Ishikawa (cell line): ENCODE measurements at regions not wholly inside any gene's neighbourhood (a gene's known extent, or its start where the extent isn't known, plus 50 kb on each side); places are given as distances from the start of the nearest gene placed in this dataset.

Source experiments
- CEBPB ChIP-seq: IDR thresholded peaks from 2 replicates; pipeline ENCODE4 v1.6.1; 2012
- CREB1 ChIP-seq: IDR thresholded peaks from 2 replicates; pipeline ENCODE4 v1.6.1; 2012; ENCODE audit warnings: low read depth
- EGR1 ChIP-seq: IDR thresholded peaks from 2 replicates; pipeline ENCODE4 v1.6.1; 2012
- EP300 ChIP-seq: IDR thresholded peaks from 2 replicates; pipeline ENCODE4 v1.6.1; 2012; ENCODE audit warnings: borderline replicate concordance
- FOXM1 ChIP-seq: IDR thresholded peaks from 2 replicates; pipeline ENCODE4 v1.6.1; 2012; ENCODE audit warnings: low read depth, borderline replicate concordance
- MAX ChIP-seq: IDR thresholded peaks from 2 replicates; pipeline ENCODE4 v1.6.1; 2012
- NFIC ChIP-seq: IDR thresholded peaks from 2 replicates; pipeline ENCODE4 v1.6.1; 2012
- RAD21 ChIP-seq: IDR thresholded peaks from 2 replicates; pipeline ENCODE4 v1.6.1; 2012; ENCODE audit warnings: low read depth
- TAF1 ChIP-seq: IDR thresholded peaks from 2 replicates; pipeline ENCODE4 v1.6.1; 2012; ENCODE audit warnings: low read depth, mild to moderate bottlenecking
- TCF12 ChIP-seq: IDR thresholded peaks from 2 replicates; pipeline ENCODE4 v1.6.1; 2012; ENCODE audit warnings: low read depth
- TEAD4 ChIP-seq: IDR thresholded peaks from 2 replicates; pipeline ENCODE4 v1.6.1; 2012
- USF1 ChIP-seq: IDR thresholded peaks from 2 replicates; pipeline ENCODE4 v1.6.1; 2012
- YY1 ChIP-seq: IDR thresholded peaks from 2 replicates; pipeline ENCODE4 v1.6.1; 2012; ENCODE audit warnings: low read depth
- ZBTB7A ChIP-seq: IDR thresholded peaks from 2 replicates; pipeline ENCODE4 v1.6.1; 2012; ENCODE audit warnings: low read depth
- TF ChIP-seq, protein P1 (sequence below): IDR thresholded peaks from 2 replicates; pipeline ENCODE4 v1.6.1; 2012; ENCODE audit warnings: low read depth, mild to moderate bottlenecking

DNA sequence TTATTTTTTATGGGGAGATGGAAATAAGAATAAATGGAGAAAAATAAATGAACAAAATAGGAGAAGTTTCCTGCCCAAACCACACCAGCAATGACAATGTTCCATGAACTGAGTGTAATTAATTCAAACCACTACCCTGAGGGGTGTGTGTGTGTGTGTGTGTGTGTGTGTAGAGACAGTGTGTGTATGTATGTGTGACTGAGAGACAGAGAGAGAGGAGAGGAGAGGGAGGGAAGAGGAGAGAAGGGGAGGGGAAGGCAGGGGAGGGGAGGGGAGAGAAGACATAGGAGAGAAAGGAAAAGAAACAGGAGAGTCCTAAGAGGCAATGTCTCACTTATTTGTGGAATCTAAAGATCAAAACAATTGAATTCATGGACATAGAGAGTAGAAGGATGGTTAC, 65.0 kb upstream of the POU2AF1 start:
- no peak for TF ChIP-seq TAF1
- no peak for TF ChIP-seq MAX
- TF ChIP-seq FOXM1: no peak
- TF ChIP-seq, protein P1, sequence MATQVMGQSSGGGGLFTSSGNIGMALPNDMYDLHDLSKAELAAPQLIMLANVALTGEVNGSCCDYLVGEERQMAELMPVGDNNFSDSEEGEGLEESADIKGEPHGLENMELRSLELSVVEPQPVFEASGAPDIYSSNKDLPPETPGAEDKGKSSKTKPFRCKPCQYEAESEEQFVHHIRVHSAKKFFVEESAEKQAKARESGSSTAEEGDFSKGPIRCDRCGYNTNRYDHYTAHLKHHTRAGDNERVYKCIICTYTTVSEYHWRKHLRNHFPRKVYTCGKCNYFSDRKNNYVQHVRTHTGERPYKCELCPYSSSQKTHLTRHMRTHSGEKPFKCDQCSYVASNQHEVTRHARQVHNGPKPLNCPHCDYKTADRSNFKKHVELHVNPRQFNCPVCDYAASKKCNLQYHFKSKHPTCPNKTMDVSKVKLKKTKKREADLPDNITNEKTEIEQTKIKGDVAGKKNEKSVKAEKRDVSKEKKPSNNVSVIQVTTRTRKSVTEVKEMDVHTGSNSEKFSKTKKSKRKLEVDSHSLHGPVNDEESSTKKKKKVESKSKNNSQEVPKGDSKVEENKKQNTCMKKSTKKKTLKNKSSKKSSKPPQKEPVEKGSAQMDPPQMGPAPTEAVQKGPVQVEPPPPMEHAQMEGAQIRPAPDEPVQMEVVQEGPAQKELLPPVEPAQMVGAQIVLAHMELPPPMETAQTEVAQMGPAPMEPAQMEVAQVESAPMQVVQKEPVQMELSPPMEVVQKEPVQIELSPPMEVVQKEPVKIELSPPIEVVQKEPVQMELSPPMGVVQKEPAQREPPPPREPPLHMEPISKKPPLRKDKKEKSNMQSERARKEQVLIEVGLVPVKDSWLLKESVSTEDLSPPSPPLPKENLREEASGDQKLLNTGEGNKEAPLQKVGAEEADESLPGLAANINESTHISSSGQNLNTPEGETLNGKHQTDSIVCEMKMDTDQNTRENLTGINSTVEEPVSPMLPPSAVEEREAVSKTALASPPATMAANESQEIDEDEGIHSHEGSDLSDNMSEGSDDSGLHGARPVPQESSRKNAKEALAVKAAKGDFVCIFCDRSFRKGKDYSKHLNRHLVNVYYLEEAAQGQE: no peak
- no peak for TF ChIP-seq YY1
- no peak for TF ChIP-seq TCF12
- TF ChIP-seq CEBPB: no peak
- no peak for TF ChIP-seq CREB1
- no peak for TF ChIP-seq EGR1

- TF ChIP-seq YY1 (no peak), MAX (no peak), USF1 (no peak), RAD21 (no peak), FOXM1 (no peak), EP300 (no peak), ZBTB7A (no peak), CEBPB (no peak), TAF1 (no peak), EGR1 (no peak), CREB1 (no peak), NFIC (no peak), TCF12 (no peak), TEAD4 (no peak)
- TF ChIP-seq, protein P1: no peak
Observed at GRCh38 chr11:111443640-111444039, 64.6 kb upstream of the POU2AF1 start.

DNA sequence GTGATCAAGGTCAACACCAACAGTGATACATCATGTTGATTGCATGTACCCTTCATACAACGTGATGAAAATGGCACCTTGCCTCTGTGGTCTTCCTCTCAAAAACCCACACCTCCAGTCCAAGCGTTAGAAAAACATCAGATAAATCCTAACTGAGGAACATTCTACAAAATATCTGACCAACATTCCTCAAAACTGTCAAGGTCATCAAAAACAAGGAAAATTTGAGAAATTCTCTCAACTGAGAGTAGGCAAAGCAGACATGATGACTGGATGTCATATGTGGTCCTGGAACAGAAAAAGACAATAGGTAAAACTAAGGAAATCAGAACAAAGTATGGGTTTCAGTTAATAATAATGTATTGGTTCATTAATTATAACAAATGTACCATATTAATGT, 64.0 kb upstream of the POU2AF1 start:
- TF ChIP-seq CREB1: no peak
- no peak for TF ChIP-seq YY1
- TF ChIP-seq TAF1: no peak
- TF ChIP-seq EP300: no peak
- no peak for TF ChIP-seq EGR1
- no peak for TF ChIP-seq ZBTB7A
- TF ChIP-seq MAX: no peak
- TF ChIP-seq, protein P1: no peak
- no peak for TF ChIP-seq USF1
- TF ChIP-seq TEAD4: no peak
- TF ChIP-seq RAD21: no peak
- TF ChIP-seq CEBPB: no peak

DNA sequence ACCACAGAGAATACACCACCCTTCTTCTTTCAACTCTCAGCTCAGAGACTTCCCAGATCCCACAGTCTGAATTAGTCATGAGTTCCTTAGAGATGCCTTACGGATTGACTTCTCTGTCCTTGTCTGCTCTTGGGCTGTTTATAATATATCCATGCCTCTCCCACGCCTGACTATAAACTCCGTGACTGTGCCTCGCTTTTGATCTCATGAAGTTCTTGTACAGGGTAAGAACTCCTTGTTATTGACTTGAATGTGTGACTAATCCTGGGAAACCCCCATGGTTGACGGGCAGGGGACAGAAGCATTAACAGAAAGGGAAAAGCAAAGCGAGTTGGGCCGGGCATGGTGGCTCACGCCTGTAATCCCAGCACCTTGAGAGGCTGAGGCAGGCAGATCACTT, 62.4 kb upstream of the POU2AF1 start:
- no peak for TF ChIP-seq YY1
- no peak for TF ChIP-seq ZBTB7A
- no peak for TF ChIP-seq USF1
- TF ChIP-seq CREB1: no peak
- no peak for TF ChIP-seq CEBPB
- TF ChIP-seq MAX: no peak
- no peak for TF ChIP-seq FOXM1
- no peak for TF ChIP-seq TAF1
- no peak for TF ChIP-seq EGR1
- no peak for TF ChIP-seq RAD21
